GM13976 (cell line): ENCODE measurements at regions not wholly inside any gene's neighbourhood (a gene's known extent, or its start where the extent isn't known, plus 50 kb on each side); places are given as distances from the start of the nearest gene placed in this dataset.

Source experiments
- DNase-seq: peaks from one replicate; pipeline ENCODE4 v3.0.0; 2012; ENCODE audit warnings: low spot score
- CTCF ChIP-seq: IDR thresholded peaks from 2 replicates; pipeline ENCODE4 v1.5.1; 2012; ENCODE audit warnings: borderline replicate concordance, mild to moderate bottlenecking; ENCODE audit not compliant: insufficient read depth; ENCODE audit errors: extremely low read depth, missing control alignments, control extremely low read depth
- in situ Hi-C: fragments of 300-500 bp; cut with MboI; formaldehyde crosslinking; loops from one replicate; pipeline ENCODE4 v1.12.0; 2022; ENCODE audit warnings: low sequenced_read_pairs, mixed read lengths, inconsistent platforms; ENCODE audit not compliant: unreplicated experiment

GRCh38 chr3:197430934-197431333 lies 124.8 kb downstream of the BDH1 start:
- in situ Hi-C loops: no loop called here
- TF ChIP-seq CTCF: no peak
- no peak for DNase-seq

- no peak for DNase-seq
- in situ Hi-C loops: no loop called here
- no peak for TF ChIP-seq CTCF
Measured at GRCh38 chr3:197430502-197430901, 125.3 kb downstream of the BDH1 start.

GRCh38 chr3:197428952-197429351 lies 126.8 kb downstream of the BDH1 start:
- no peak for TF ChIP-seq CTCF
- in situ Hi-C loops: no loop called here
- DNase-seq: no peak

- in situ Hi-C loops: no loop called here
- DNase-seq: no peak
- TF ChIP-seq CTCF: no peak
Measured at GRCh38 chr3:197428117-197428801, 127.5 kb downstream of the BDH1 start.

- no peak for DNase-seq
- no peak for TF ChIP-seq CTCF
- in situ Hi-C loops: no loop called here
Measured at GRCh38 chr3:197427021-197427420, 128.6 kb upstream of the DLG1 start.

- in situ Hi-C loops: no loop called here
- no peak for DNase-seq
Measured at GRCh38 chr3:197426121-197426566, 127.7 kb upstream of the DLG1 start.

More at GRCh38 chr3:197426121-197426566, 127.7 kb upstream of the DLG1 start:
- TF ChIP-seq CTCF: no peak
